ENCODE measurements at regions not wholly inside any gene's neighbourhood (a gene's known extent, or its start where the extent isn't known, plus 50 kb on each side); places are given as distances from the start of the nearest gene placed in this dataset.

DNA sequence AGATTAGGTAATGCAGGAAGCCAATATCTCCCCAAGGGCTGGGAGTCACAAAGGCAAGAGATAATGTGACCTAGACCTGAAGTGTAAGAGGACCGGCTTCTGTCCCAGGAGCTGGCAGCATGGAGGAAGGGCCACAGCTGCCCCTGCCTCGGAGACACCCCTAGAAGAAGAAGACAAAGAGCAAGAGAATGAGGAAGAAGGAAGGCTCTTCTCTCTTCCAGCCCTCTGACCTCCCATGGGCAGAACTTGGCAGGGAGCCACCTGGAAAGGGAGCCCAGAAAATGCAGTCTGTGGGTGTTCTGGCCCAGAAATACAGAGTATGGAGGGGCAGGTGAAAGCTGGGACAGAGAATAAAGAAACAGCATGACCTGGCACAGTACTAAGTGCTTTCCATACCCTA is 151.0 kb downstream of the C5orf15 start:
- ATAC-seq (ENCODE audit: low read depth in 2 of 2) (no peak), DNase-seq (no peak)
- Mint-ChIP-seq H3K4me3 (no peak overlapping the region), H3K27me3 (peaks cover 5 to 21% (median 11%) of the 10 kb centered on the region in 3 donors), H3K27ac (no peak overlapping the region), H3K36me3 (no peaks in the 10 kb centered on the region), H3K4me1 (peaks cover 16 to 33% (median 22%) of the 10 kb centered on the region in 3 donors), H3K9me3 (no peaks in the 10 kb centered on the region)

- Mint-ChIP-seq H3K27ac (no peak overlapping the region), H3K4me3 (no peak overlapping the region), H3K4me1 (peaks cover 16 to 32% (median 24%) of the 10 kb centered on the region in 3 donors), H3K9me3 (no peaks in the 10 kb centered on the region), H3K36me3 (no peaks in the 10 kb centered on the region), H3K27me3 (peaks cover 5 to 27% (median 11%) of the 10 kb centered on the region in 3 donors)
- no peak for DNase-seq
- ATAC-seq (ENCODE audit: low read depth in 2 of 2) = no peak
Measured at GRCh38 chr5:133816791-133817190, 151.6 kb downstream of the C5orf15 start.

DNA sequence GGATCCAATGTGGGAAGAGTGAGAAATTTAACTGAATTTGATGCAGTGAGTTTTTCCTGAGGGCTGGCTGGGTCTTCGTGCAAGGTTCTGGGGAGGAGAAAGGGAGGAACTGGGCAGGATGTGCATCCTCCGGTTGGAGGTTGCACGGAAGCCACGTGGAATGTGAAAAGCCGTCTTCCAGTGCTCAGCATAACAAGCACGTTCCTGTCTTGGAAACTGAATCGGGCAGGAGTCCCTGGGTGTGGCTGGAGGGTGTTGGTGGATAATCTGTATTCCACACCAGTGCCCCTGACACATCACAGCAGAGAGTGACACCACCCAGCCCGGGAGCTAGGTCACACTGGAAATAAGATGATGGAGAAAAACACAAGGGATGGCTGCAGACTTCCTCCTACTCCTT is 154.3 kb downstream of the C5orf15 start:
- peaks cover 2 to 18% (median 16%) of the 10 kb centered on the region in 3 donors for H3K4me1 Mint-ChIP-seq
- peaks cover 0 to 24% (median 11%) of the 10 kb centered on the region in 3 donors for H3K27me3 Mint-ChIP-seq
- H3K27ac Mint-ChIP-seq = peak overlapping the region in 1 of 6 donors; percentile 26
- DNase-seq (no peak), ATAC-seq (ENCODE audit: low read depth in 2 of 2) (no peak)
- peaks cover 0 to 8% of the 10 kb centered on the region in 2 donors for H3K36me3 Mint-ChIP-seq
- no peak overlapping the region for H3K4me3 Mint-ChIP-seq
- peaks cover 0 to 2% (median 0%) of the 10 kb centered on the region in 7 donors for H3K9me3 Mint-ChIP-seq

DNA sequence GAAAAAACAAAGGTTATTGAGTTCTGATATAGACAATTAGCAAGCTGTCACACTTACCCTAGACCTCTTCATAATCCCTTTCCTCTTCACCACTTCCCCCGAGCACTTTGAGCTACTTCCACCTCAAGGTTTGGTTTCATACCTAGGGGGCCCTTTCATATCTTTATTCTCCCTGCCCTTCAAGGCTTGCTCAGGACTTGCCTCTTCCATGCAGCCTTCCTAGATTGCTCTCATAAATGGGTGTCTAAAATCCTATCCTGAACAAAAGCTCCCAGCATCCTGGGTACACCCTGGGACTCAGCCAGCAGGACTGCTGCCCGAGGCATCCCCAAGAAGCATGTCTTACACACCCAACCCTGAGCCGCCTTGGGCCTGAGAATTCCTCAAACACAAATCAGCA is 157.3 kb downstream of the C5orf15 start:
- Mint-ChIP-seq H3K4me3 (no peak overlapping the region), H3K36me3 (peaks cover 0 to 8% of the 10 kb centered on the region in 2 donors), H3K4me1 (peaks cover 2 to 13% (median 10%) of the 10 kb centered on the region in 3 donors), H3K9me3 (peaks cover 0 to 2% (median 0%) of the 10 kb centered on the region in 7 donors), H3K27ac (peak overlapping the region in 3 of 6 donors; percentile 9 to 60 (median 49)), H3K27me3 (peaks cover 0 to 17% (median 11%) of the 10 kb centered on the region in 3 donors)
- ATAC-seq (ENCODE audit: low read depth in 2 of 2) = no peak
- DNase-seq = no peak

- Mint-ChIP-seq H3K27me3 (peaks cover 0 to 17% (median 11%) of the 10 kb centered on the region in 3 donors), H3K36me3 (peaks cover 0 to 8% of the 10 kb centered on the region in 2 donors), H3K9me3 (peaks cover 0 to 2% (median 0%) of the 10 kb centered on the region in 7 donors), H3K4me3 (no peak overlapping the region), H3K4me1 (peaks cover 2 to 13% (median 10%) of the 10 kb centered on the region in 3 donors), H3K27ac (peak overlapping the region in 1 of 6 donors; percentile 33)
- no peak for DNase-seq
- ATAC-seq (ENCODE audit: low read depth in 2 of 2) = no peak
Measured at GRCh38 chr5:133809801-133810200, 158.6 kb downstream of the C5orf15 start.

GRCh38 chr5:133807348-133807747 is 161.1 kb downstream of the C5orf15 start:
- peaks cover 0 to 2% (median 0%) of the 10 kb centered on the region in 7 donors for H3K9me3 Mint-ChIP-seq
- no peak for ATAC-seq (ENCODE audit: low read depth in 2 of 2)

DNA sequence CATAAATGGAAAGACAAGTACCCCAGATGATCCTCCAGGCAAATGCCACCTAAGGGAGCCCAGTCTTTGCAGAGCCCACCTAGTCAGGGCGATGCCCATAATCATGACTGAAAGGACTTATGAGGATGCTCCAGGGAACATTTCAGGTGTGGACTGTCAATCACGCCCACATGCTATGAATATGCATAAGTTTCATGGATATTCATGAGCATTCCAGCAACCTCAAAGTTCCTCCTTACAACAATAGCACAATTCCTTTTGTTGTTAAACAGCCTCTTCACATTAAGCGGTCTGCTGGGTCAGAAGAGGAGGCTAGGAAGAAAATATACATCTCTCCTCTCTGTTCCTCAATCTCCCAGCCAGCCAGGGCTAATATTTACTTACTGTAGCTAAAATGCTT is 161.6 kb downstream of the C5orf15 start:
- ATAC-seq (ENCODE audit: low read depth in 2 of 2) = no peak
- peaks cover 2 to 12% (median 9%) of the 10 kb centered on the region in 3 donors for H3K4me1 Mint-ChIP-seq
- peaks cover 0 to 15% (median 0%) of the 10 kb centered on the region in 3 donors for H3K27me3 Mint-ChIP-seq
- H3K4me3 Mint-ChIP-seq = no peak overlapping the region
- H3K36me3 Mint-ChIP-seq = peaks cover 0 to 11% of the 10 kb centered on the region in 2 donors
- H3K9me3 Mint-ChIP-seq = peaks cover 0 to 2% (median 0%) of the 10 kb centered on the region in 7 donors
- no peak for DNase-seq
- no peak overlapping the region for H3K27ac Mint-ChIP-seq

More at GRCh38 chr5:133807348-133807747, 161.1 kb downstream of the C5orf15 start:
- Mint-ChIP-seq H3K4me1 (peaks cover 2 to 13% (median 10%) of the 10 kb centered on the region in 3 donors), H3K27me3 (peaks cover 0 to 16% (median 0%) of the 10 kb centered on the region in 3 donors), H3K36me3 (peaks cover 0 to 8% of the 10 kb centered on the region in 2 donors), H3K4me3 (no peak overlapping the region), H3K27ac (no peak overlapping the region)
- no peak for DNase-seq

- H3K9me3 Mint-ChIP-seq = peaks cover 0 to 2% (median 0%) of the 10 kb centered on the region in 7 donors
- no peak for DNase-seq
- peaks cover 0 to 13% of the 10 kb centered on the region in 2 donors for H3K36me3 Mint-ChIP-seq
- peak overlapping the region in 4 of 6 donors; percentile 29 to 63 (median 47) for H3K27ac Mint-ChIP-seq
- peaks cover 5 to 18% (median 9%) of the 10 kb centered on the region in 3 donors for H3K4me1 Mint-ChIP-seq
- H3K27me3 Mint-ChIP-seq = peaks cover 0 to 22% (median 11%) of the 10 kb centered on the region in 3 donors
- no peak for ATAC-seq (ENCODE audit: low read depth in 2 of 2)
- no peak overlapping the region for H3K4me3 Mint-ChIP-seq
Measured at GRCh38 chr5:133801955-133802751, 166.3 kb downstream of the C5orf15 start.

DNA sequence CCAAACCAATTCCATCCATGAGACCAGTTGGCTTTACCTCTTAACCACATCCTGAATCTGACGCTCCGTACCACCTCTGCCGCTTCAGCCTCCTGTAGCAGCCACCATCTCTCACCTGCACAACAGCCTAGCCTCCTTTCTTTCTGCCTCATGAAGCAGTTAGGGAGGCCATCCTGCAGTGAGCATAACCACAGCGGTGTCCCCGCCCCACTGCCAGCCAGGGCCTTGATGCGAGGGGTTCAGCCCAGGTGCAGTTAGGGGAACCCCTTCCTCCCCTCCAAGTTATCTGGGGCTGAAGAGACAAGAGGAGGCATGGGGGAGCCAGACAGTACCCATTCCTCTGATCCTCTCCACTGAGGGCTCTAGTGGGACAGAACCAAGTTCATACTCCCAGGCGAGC is 167.0 kb downstream of the C5orf15 start:
- no peak overlapping the region for H3K4me3 Mint-ChIP-seq
- peak overlapping the region in 3 of 6 donors; percentile 29 to 81 (median 63) for H3K27ac Mint-ChIP-seq
- H3K9me3 Mint-ChIP-seq = peaks cover 0 to 2% (median 0%) of the 10 kb centered on the region in 7 donors
- no peak for DNase-seq
- peaks cover 5 to 18% (median 9%) of the 10 kb centered on the region in 3 donors for H3K4me1 Mint-ChIP-seq
- peaks cover 0 to 13% of the 10 kb centered on the region in 2 donors for H3K36me3 Mint-ChIP-seq
- H3K27me3 Mint-ChIP-seq = peaks cover 0 to 28% (median 11%) of the 10 kb centered on the region in 3 donors
- ATAC-seq (ENCODE audit: low read depth in 2 of 2) = no peak

DNA sequence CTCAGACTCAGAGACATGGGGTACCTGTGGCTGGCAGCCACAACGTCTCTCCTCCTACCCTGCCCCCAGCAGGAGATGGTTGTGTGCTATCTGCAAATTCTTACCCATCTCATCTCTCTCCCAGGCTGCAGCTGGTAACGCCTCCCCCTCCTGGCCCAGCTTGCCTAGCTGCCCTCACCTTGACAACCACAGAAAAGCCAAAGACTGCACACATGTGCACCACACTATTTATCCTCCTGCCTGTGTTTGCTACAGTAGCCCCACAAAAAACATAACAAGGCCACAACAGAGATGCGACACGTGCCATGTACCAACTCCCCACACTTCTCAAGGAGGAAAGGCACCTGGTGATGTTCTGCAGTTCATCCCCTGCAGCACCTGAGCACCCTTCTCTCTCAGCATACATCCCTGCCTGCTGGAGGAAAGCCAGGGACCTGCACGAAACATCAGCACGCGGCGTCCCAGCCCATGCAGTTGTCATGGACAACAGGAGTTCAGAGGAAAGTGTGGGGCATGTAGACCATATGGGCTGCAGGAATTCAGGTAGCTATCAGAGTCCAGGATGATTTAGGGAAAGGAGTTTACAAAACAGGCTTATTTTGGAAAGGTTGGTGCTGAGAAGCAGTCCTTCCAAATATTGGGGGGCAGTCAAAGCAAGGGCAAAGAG is 168.7 kb downstream of the C5orf15 start:
- Mint-ChIP-seq H3K27me3 (peaks cover 0 to 32% (median 11%) of the 10 kb centered on the region in 3 donors), H3K4me3 (no peak overlapping the region), H3K36me3 (peaks cover 0 to 13% of the 10 kb centered on the region in 2 donors), H3K9me3 (no peaks in the 10 kb centered on the region), H3K27ac (peak overlapping the region in 2 of 6 donors; percentile 54 to 81), H3K4me1 (peaks cover 5 to 22% (median 9%) of the 10 kb centered on the region in 3 donors)
- DNase-seq = no peak
- no peak for ATAC-seq (ENCODE audit: low read depth in 2 of 2)

- Mint-ChIP-seq H3K36me3 (peaks cover 0 to 13% of the 10 kb centered on the region in 2 donors), H3K9me3 (no peaks in the 10 kb centered on the region), H3K4me3 (no peak overlapping the region), H3K27me3 (peaks cover 0 to 23% (median 11%) of the 10 kb centered on the region in 3 donors), H3K4me1 (peaks cover 5 to 24% (median 9%) of the 10 kb centered on the region in 3 donors), H3K27ac (peak overlapping the region in 1 of 6 donors; percentile 69)
- no peak for DNase-seq
- no peak for ATAC-seq (ENCODE audit: low read depth in 2 of 2)
Measured at GRCh38 chr5:133797167-133797566, 171.3 kb downstream of the C5orf15 start.

- H3K4me3 Mint-ChIP-seq = no peak overlapping the region
- peaks cover under 1 to 15% (median 3%) of the 10 kb centered on the region in 3 donors for H3K4me1 Mint-ChIP-seq
- H3K36me3 Mint-ChIP-seq = peaks cover 0 to 3% of the 10 kb centered on the region in 2 donors
- H3K9me3 Mint-ChIP-seq = no peaks in the 10 kb centered on the region
- H3K27me3 Mint-ChIP-seq = peaks cover 0 to 21% (median 7%) of the 10 kb centered on the region in 3 donors
- no peak for ATAC-seq (ENCODE audit: low read depth in 2 of 2)
- DNase-seq = no peak
- peak overlapping the region in 1 of 6 donors; percentile 33 for H3K27ac Mint-ChIP-seq
Measured at GRCh38 chr5:133796186-133796585, 172.2 kb downstream of the C5orf15 start.

DNA sequence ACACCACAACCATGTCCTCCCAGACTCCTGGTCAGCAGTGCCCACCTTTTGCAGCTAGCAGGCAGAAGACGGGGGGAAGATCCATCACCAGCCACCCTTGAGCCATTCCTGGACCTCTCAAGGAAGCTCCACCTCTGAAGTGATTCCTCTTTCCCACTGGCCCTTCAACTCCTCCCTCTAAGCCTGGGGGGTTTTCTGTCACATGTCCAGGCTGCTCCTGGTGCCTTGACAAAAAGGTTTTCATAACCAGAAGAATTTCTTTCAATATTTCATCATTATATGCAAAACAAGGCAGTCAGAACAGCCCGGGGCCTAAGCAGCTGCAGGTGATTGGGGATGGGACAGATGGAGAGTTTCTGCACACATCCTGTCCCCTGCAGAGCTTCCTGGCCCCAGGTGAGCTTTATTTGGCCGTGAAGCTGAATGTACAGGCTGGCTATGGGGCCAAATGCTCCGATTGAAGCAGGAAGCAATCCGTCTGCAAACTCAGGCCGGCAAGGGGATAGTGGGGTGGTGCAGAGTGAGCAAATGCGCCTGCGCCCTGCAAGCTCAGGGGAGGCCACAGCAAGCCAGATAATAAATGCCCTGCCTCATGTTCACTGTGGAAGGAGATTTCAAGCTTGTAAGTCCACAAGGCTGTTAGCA is 173.5 kb downstream of the C5orf15 start:
- Mint-ChIP-seq H3K27me3 (peaks cover 0 to 24% (median 3%) of the 10 kb centered on the region in 3 donors), H3K9me3 (no peaks in the 10 kb centered on the region), H3K27ac (no peak overlapping the region), H3K4me3 (peak overlapping the region in 1 of 8 donors; percentile 12), H3K4me1 (peaks cover 0 to 11% (median 6%) of the 10 kb centered on the region in 3 donors), H3K36me3 (no peaks in the 10 kb centered on the region)
- no peak for DNase-seq
- no peak for ATAC-seq (ENCODE audit: low read depth in 2 of 2)
